ENCODE measurements at regions not wholly inside any gene's neighbourhood (a gene's known extent, or its start where the extent isn't known, plus 50 kb on each side); places are given as distances from the start of the nearest gene placed in this dataset.

DNA sequence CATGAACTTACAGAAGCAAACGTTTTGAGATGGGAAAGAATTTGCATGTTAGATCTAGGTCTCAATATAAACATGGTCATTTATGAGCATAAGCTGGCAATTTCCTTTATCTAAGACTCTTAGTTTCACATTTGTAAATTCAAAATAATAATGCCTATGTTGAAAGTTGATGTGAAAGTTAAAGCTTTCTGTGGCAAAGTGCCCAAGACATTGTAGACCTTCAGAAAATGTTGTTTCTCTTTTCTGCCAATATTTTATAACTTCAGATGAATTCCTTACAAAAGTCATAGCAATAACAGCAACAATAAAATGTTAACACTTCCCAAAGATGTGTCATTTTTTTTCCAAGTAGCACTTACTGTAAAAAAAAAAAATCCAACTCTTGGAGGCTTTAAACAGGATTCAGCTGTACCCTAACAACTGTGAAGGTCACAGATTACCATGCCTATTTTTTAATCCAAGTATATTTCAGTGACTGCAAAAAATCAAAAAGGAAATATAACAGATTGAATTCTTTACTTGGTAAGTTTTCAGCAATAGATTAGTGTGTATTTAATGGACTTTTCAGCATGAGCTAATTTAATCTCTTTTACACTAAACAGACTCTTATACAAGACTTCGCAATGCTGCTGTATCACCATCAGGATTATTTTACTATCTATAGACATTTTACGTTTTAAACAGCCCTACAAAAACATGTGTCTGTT lies 206.5 kb upstream of the PDE5A start:
- H3K27me3 ChIP-seq (ENCODE audit: low read length) = no peaks in the 10 kb centered on the region
- no peak overlapping the region for H3K27ac ChIP-seq (ENCODE audit: low read length)
- H3K9me3 ChIP-seq (ENCODE audit: low read length) = no peaks in the 10 kb centered on the region
- H3K79me2 ChIP-seq (ENCODE audit: low read length) = no peaks in the 10 kb centered on the region
- H3K4me1 ChIP-seq (ENCODE audit: low read length) = no peaks in the 10 kb centered on the region
- H3K9me2 ChIP-seq (replicated peaks; ENCODE audit: insufficient read depth, low read length) = no peaks in the 10 kb centered on the region; the same call in 1 of the 2 replicates
- no peak for DNase-seq
- no peak overlapping the region for H2AFZ ChIP-seq (ENCODE audit: low read length)
- no peaks in the 10 kb centered on the region for H4K20me1 ChIP-seq (ENCODE audit: insufficient read depth, low read depth, low read length)
- H3K9ac ChIP-seq (ENCODE audit: low read length) = no peak overlapping the region
- no peaks in the 10 kb centered on the region for H3K36me3 ChIP-seq (ENCODE audit: insufficient read depth, low read length)
- H3K4me3 ChIP-seq (ENCODE audit: low read length) = no peak overlapping the region
- no peak overlapping the region for H3K4me2 ChIP-seq (ENCODE audit: low read depth, low read length, poor library complexity, severe bottlenecking)

DNA sequence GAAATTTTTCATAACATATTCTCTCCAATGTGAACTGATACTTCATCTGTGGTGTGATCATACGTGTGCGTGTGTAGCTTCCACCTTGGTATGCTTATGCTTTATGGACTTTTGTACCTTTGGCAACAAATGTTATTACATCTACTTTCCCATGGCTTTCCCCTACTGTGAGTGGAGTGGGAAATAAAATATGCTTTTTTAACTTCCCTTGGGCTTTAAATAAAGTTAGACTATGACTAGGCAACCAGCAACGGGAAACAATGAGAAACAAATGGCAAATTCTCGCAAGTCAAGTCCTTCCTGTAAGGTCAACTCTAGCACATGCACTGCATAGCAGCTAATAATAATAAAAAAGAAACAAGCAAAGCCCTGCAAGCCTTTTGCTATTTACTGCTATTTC lies 205.0 kb upstream of the PDE5A start:
- Histone ChIP-seq H3K27me3 (ENCODE audit: low read length) (no peaks in the 10 kb centered on the region), H2AFZ (ENCODE audit: low read length) (no peak overlapping the region), H3K4me1 (ENCODE audit: low read length) (no peaks in the 10 kb centered on the region), H3K27ac (ENCODE audit: low read length) (no peak overlapping the region), H3K36me3 (ENCODE audit: insufficient read depth, low read length) (no peaks in the 10 kb centered on the region), H3K79me2 (ENCODE audit: low read length) (no peaks in the 10 kb centered on the region), H4K20me1 (ENCODE audit: insufficient read depth, low read depth, low read length) (no peaks in the 10 kb centered on the region), H3K9ac (ENCODE audit: low read length) (no peak overlapping the region), H3K4me3 (ENCODE audit: low read length) (no peak overlapping the region), H3K4me2 (ENCODE audit: low read depth, low read length, poor library complexity, severe bottlenecking) (no peak overlapping the region), H3K9me2 (replicated peaks; ENCODE audit: insufficient read depth, low read length) (no peaks in the 10 kb centered on the region; the same call in 1 of the 2 replicates), H3K9me3 (ENCODE audit: low read length) (no peaks in the 10 kb centered on the region)
- DNase-seq = no peak

DNA sequence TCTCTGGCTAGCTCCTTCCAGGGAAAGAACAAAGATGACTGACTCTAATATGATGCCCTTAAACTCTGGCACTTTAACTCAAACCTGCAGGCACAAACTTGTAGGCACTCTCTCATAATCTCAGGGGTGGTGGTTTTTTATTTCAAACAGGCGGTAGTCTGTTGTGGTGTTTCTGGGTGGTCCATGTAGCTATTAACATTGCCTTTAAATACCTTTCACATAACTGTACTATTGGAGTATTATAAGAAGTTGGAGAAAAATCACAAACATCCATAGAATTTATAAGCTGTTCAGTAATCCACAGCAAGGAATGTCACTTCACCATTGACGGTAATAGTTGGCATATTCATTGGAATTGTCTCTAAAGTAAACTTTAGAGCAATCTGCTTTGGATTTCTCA lies 204.2 kb upstream of the PDE5A start:
- no peak overlapping the region for H2AFZ ChIP-seq (ENCODE audit: low read length)
- H3K9ac ChIP-seq (ENCODE audit: low read length) = no peak overlapping the region
- no peaks in the 10 kb centered on the region for H3K79me2 ChIP-seq (ENCODE audit: low read length)
- H3K27me3 ChIP-seq (ENCODE audit: low read length) = no peaks in the 10 kb centered on the region
- H3K9me2 ChIP-seq (replicated peaks; ENCODE audit: insufficient read depth, low read length) = no peaks in the 10 kb centered on the region; the same call in 1 of the 2 replicates
- H3K4me3 ChIP-seq (ENCODE audit: low read length) = no peak overlapping the region
- DNase-seq = no peak
- no peaks in the 10 kb centered on the region for H3K9me3 ChIP-seq (ENCODE audit: low read length)
- no peaks in the 10 kb centered on the region for H3K36me3 ChIP-seq (ENCODE audit: insufficient read depth, low read length)
- H3K27ac ChIP-seq (ENCODE audit: low read length) = no peak overlapping the region
- no peaks in the 10 kb centered on the region for H3K4me1 ChIP-seq (ENCODE audit: low read length)
- no peaks in the 10 kb centered on the region for H4K20me1 ChIP-seq (ENCODE audit: insufficient read depth, low read depth, low read length)
- no peak overlapping the region for H3K4me2 ChIP-seq (ENCODE audit: low read depth, low read length, poor library complexity, severe bottlenecking)

DNA sequence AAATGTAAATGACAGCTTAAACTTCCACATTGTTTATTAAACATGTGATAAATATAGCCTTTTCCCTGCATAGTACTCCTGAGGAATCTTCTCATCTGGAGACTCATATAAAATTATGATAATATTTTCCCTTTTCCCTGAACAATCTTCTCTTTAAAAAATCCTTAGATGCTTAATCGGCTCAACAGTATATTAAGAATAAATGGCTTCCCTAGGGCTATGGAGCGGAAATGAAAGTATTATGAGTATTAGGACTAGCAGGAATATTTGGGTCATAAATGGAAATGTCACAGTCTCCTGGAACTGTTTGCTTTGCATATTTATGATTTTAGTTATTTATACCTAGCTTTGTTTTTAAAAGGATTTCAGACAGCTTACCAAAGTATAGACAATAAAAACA lies 200.7 kb upstream of the PDE5A start:
- Histone ChIP-seq H3K9me2 (replicated peaks; ENCODE audit: insufficient read depth, low read length) (no peaks in the 10 kb centered on the region; the same call in 1 of the 2 replicates), H3K36me3 (ENCODE audit: insufficient read depth, low read length) (no peaks in the 10 kb centered on the region), H3K9me3 (ENCODE audit: low read length) (no peaks in the 10 kb centered on the region), H2AFZ (ENCODE audit: low read length) (no peak overlapping the region), H3K4me1 (ENCODE audit: low read length) (no peaks in the 10 kb centered on the region), H3K4me3 (ENCODE audit: low read length) (no peak overlapping the region), H3K9ac (ENCODE audit: low read length) (no peak overlapping the region), H4K20me1 (ENCODE audit: insufficient read depth, low read depth, low read length) (no peaks in the 10 kb centered on the region), H3K4me2 (ENCODE audit: low read depth, low read length, poor library complexity, severe bottlenecking) (no peak overlapping the region), H3K27me3 (ENCODE audit: low read length) (no peaks in the 10 kb centered on the region), H3K27ac (ENCODE audit: low read length) (no peak overlapping the region), H3K79me2 (ENCODE audit: low read length) (no peaks in the 10 kb centered on the region)
- no peak for DNase-seq

DNA sequence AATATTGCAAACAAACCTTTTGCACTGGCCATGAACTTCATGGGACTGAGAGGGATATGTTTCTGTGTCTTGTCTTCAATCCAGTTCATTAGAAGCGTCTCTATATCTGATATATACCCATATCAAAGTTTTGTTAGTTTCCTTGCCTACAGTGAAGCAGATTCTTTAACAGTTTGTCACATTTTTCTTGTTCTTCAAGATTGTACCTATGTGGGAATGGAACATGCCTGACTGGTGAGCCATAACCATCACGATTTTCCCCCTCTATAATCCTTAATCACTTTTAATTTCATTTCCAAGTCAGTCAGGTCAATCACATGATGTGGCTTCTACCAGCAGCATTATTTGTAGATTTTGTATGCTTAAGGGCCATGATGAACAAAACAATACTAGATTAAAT lies 197.1 kb upstream of the PDE5A start:
- Histone ChIP-seq H3K4me3 (ENCODE audit: low read length) (no peak overlapping the region), H3K9me2 (replicated peaks; ENCODE audit: insufficient read depth, low read length) (no peaks in the 10 kb centered on the region), H4K20me1 (ENCODE audit: insufficient read depth, low read depth, low read length) (no peaks in the 10 kb centered on the region), H3K4me1 (ENCODE audit: low read length) (no peaks in the 10 kb centered on the region), H3K36me3 (ENCODE audit: insufficient read depth, low read length) (no peaks in the 10 kb centered on the region), H3K79me2 (ENCODE audit: low read length) (no peaks in the 10 kb centered on the region), H3K4me2 (ENCODE audit: low read depth, low read length, poor library complexity, severe bottlenecking) (no peak overlapping the region), H3K27me3 (ENCODE audit: low read length) (no peaks in the 10 kb centered on the region), H3K9ac (ENCODE audit: low read length) (no peak overlapping the region), H3K27ac (ENCODE audit: low read length) (no peak overlapping the region), H2AFZ (ENCODE audit: low read length) (no peak overlapping the region), H3K9me3 (ENCODE audit: low read length) (no peaks in the 10 kb centered on the region)
- DNase-seq = no peak

DNA sequence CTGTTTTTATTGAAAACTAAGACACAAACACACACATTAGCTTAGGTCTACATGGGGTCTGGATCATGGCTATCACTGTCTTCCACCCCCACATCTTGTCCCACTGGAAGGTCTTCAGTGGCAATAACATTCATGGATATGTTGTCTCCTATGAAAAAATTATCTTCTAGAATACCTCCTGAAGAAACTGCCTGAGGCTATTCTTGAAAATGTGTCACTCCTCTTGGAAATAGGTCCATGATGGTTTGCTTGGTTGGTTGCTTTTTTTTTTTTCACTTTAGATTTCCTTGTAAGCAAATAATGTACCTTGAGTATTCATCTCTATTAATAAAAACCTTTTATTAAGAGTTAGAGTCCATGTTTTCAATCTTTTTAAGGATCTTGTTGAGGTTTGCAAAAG lies 195.3 kb upstream of the PDE5A start:
- H3K4me2 ChIP-seq (ENCODE audit: low read depth, low read length, poor library complexity, severe bottlenecking) = no peak overlapping the region
- H4K20me1 ChIP-seq (ENCODE audit: insufficient read depth, low read depth, low read length) = no peaks in the 10 kb centered on the region
- no peaks in the 10 kb centered on the region for H3K27me3 ChIP-seq (ENCODE audit: low read length)
- no peak for DNase-seq
- H3K79me2 ChIP-seq (ENCODE audit: low read length) = no peaks in the 10 kb centered on the region
- H3K9me3 ChIP-seq (ENCODE audit: low read length) = no peaks in the 10 kb centered on the region
- no peak overlapping the region for H3K27ac ChIP-seq (ENCODE audit: low read length)
- H2AFZ ChIP-seq (ENCODE audit: low read length) = no peak overlapping the region
- no peaks in the 10 kb centered on the region for H3K36me3 ChIP-seq (ENCODE audit: insufficient read depth, low read length)
- H3K9me2 ChIP-seq (replicated peaks; ENCODE audit: insufficient read depth, low read length) = no peaks in the 10 kb centered on the region
- no peak overlapping the region for H3K9ac ChIP-seq (ENCODE audit: low read length)
- H3K4me1 ChIP-seq (ENCODE audit: low read length) = no peaks in the 10 kb centered on the region
- H3K4me3 ChIP-seq (ENCODE audit: low read length) = no peak overlapping the region

DNA sequence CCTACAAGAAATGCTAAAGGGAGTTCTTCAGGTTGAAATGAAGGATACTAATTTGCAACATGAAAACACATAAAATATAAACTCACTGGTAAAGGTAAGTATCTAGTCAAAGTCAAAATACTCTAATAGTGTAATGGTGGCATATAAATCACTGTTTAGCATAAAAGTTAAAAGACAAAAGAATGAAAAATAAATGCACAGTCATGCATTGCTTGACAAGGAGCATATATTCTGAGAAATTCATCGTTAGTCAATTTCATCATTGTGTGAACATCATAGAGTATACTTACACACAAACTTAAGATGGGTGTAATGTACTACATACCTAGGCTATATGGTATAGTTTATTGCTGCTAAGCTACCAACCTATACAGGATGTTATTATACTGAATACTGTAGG lies 194.4 kb upstream of the PDE5A start:
- no peaks in the 10 kb centered on the region for H3K4me1 ChIP-seq (ENCODE audit: low read length)
- no peak overlapping the region for H3K9ac ChIP-seq (ENCODE audit: low read length)
- no peaks in the 10 kb centered on the region for H3K9me3 ChIP-seq (ENCODE audit: low read length)
- H3K79me2 ChIP-seq (ENCODE audit: low read length) = no peaks in the 10 kb centered on the region
- no peaks in the 10 kb centered on the region for H4K20me1 ChIP-seq (ENCODE audit: insufficient read depth, low read depth, low read length)
- no peak overlapping the region for H3K4me2 ChIP-seq (ENCODE audit: low read depth, low read length, poor library complexity, severe bottlenecking)
- DNase-seq = no peak
- H3K9me2 ChIP-seq (replicated peaks; ENCODE audit: insufficient read depth, low read length) = no peaks in the 10 kb centered on the region
- H3K4me3 ChIP-seq (ENCODE audit: low read length) = no peak overlapping the region
- H3K27me3 ChIP-seq (ENCODE audit: low read length) = no peaks in the 10 kb centered on the region
- H3K36me3 ChIP-seq (ENCODE audit: insufficient read depth, low read length) = no peaks in the 10 kb centered on the region
- H2AFZ ChIP-seq (ENCODE audit: low read length) = no peak overlapping the region
- no peak overlapping the region for H3K27ac ChIP-seq (ENCODE audit: low read length)

DNA sequence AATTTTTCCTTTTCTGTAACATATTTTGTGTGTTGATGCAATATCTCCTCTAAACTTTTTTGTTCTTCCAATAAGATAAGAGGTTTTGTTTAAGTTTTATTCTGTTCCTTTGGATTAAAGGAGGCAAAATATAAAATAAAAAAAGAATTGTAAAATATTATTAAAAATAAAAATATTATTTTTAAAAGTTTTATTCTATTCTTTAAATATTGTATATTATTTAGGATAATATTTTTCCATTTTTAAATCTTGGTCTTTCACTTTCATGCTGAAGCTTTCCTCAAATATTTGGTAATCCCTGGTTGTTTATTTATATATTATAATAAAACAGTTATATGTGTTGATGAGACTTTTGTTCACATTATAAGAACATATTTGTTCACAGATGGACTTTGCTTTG lies 187.9 kb upstream of the PDE5A start:
- no peak overlapping the region for H2AFZ ChIP-seq (ENCODE audit: low read length)
- no peaks in the 10 kb centered on the region for H4K20me1 ChIP-seq (ENCODE audit: insufficient read depth, low read depth, low read length)
- H3K27me3 ChIP-seq (ENCODE audit: low read length) = no peaks in the 10 kb centered on the region
- H3K27ac ChIP-seq (ENCODE audit: low read length) = no peak overlapping the region
- H3K79me2 ChIP-seq (ENCODE audit: low read length) = no peaks in the 10 kb centered on the region
- H3K9me3 ChIP-seq (ENCODE audit: low read length) = no peaks in the 10 kb centered on the region
- H3K4me3 ChIP-seq (ENCODE audit: low read length) = no peak overlapping the region
- no peak for DNase-seq
- H3K4me1 ChIP-seq (ENCODE audit: low read length) = no peaks in the 10 kb centered on the region
- no peak overlapping the region for H3K4me2 ChIP-seq (ENCODE audit: low read depth, low read length, poor library complexity, severe bottlenecking)
- H3K9ac ChIP-seq (ENCODE audit: low read length) = no peak overlapping the region
- H3K36me3 ChIP-seq (ENCODE audit: insufficient read depth, low read length) = no peaks in the 10 kb centered on the region
- H3K9me2 ChIP-seq (replicated peaks; ENCODE audit: insufficient read depth, low read length) = no peaks in the 10 kb centered on the region
